ENCODE measurements at regions not wholly inside any gene's neighbourhood (a gene's known extent, or its start where the extent isn't known, plus 50 kb on each side); places are given as distances from the start of the nearest gene placed in this dataset.

DNA sequence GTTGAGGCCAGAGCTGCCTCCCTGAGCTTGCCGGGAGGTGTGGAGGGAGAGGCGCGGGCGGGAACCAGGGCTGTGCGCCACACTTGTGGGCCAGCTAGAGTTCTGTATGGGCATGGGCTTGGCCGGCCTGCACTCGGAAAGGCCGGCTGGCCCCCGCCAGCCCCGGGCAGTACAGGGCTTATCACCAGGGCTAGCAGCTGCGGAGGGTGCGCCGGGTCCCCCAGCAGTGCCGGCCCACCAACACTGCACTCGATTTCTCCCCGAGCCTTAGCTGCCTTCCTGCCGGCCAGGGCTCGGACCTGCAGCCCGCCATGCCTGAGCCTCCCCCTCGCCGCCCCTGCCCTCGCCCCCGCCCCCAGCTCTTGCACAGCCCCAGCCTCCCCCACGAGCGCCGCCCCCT is 472.7 kb downstream of the TFAP2A start:
- CTCF ChIA-PET: no interaction called here
- H3K27ac ChIP-seq (ENCODE audit: low read length): no peak overlapping the region
- ATAC-seq (no peak), DNase-seq (ENCODE audit: low read depth, low spot score) (no peak)
- H3K27me3 ChIP-seq (ENCODE audit: control insufficient read depth, insufficient read depth, low read length): no peaks in the 10 kb centered on the region
- no peaks in the 10 kb centered on the region for H3K36me3 ChIP-seq (ENCODE audit: control insufficient read depth, insufficient read depth, low read length)
- no peaks in the 10 kb centered on the region for H3K4me1 ChIP-seq (ENCODE audit: control insufficient read depth, insufficient read depth, low read length)
- H3K9me3 ChIP-seq (ENCODE audit: control insufficient read depth, insufficient read depth, low read depth, low read length): no peaks in the 10 kb centered on the region
- intact Hi-C loops (cut with micrococcal nuclease; ENCODE audit: unreplicated experiment) (no loop called here), in situ Hi-C loops (cut with HindIII; ENCODE audit: low pct_unique_long_range_greater_than_20kb, low sequenced_read_pairs) (no loop called here)
- no peak for TF ChIP-seq TCF7L2 (IDR thresholded peaks at IDR 0.05; ENCODE audit: low read depth, low read length)
- H3K4me3 ChIP-seq (ENCODE audit: low read depth in 2 of 2, low read length in 2 of 2): no peak overlapping the region
- POLR2A ChIA-PET: no interaction called here
- BruUV-seq (replicated peaks): no TSS peak

DNA sequence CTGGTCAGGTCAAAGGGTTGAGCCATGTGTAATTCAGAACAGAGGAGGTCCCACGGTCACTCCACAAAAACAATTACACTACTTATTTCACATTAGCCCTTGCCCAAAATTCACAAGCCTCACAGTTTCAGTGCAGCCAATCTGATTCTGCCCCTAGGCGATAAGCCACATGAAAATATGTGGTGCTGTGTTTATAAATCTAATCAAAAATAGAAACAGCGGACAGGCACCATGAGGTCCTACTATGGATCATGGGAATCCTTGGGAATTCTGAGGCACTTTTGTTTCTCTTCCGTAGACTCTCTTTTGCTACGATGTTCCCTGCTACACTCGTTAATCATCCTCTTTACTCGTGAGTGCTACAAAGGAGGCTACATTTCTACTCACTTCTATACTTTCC is 476.1 kb downstream of the TFAP2A start:
- Histone ChIP-seq H3K4me3 (ENCODE audit: low read depth in 2 of 2, low read length in 2 of 2) (no peak overlapping the region), H3K9me3 (ENCODE audit: control insufficient read depth, insufficient read depth, low read depth, low read length) (no peaks in the 10 kb centered on the region), H3K36me3 (ENCODE audit: control insufficient read depth, insufficient read depth, low read length) (no peaks in the 10 kb centered on the region), H3K27ac (ENCODE audit: low read length) (no peak overlapping the region; the same call in 1 of the 2 replicates), H3K27me3 (ENCODE audit: control insufficient read depth, insufficient read depth, low read length) (no peaks in the 10 kb centered on the region), H3K4me1 (ENCODE audit: control insufficient read depth, insufficient read depth, low read length) (no peaks in the 10 kb centered on the region; the same call in 1 of the 2 replicates)
- ATAC-seq (no peak), DNase-seq (ENCODE audit: low read depth, low spot score) (no peak)
- in situ Hi-C loops (cut with HindIII; ENCODE audit: low pct_unique_long_range_greater_than_20kb, low sequenced_read_pairs) (no loop called here), intact Hi-C loops (cut with micrococcal nuclease; ENCODE audit: unreplicated experiment) (no loop called here)
- ChIA-PET CTCF (no interaction called here), POLR2A (no interaction called here)
- no TSS peak for BruUV-seq (replicated peaks)
- TF ChIP-seq POLR2AphosphoS5 (IDR thresholded peaks at IDR 0.05; ENCODE audit: low read depth, low read length) (no peak), CTCF (IDR thresholded peaks at IDR 0.05) (no peak), TCF7L2 (IDR thresholded peaks at IDR 0.05; ENCODE audit: low read depth, low read length) (no peak), SIN3A (IDR thresholded peaks at IDR 0.05; ENCODE audit: borderline replicate concordance, insufficient read depth, low read depth, low read length) (no peak), REST (IDR thresholded peaks at IDR 0.05; ENCODE audit: insufficient read depth in 1 of 2, low read depth in 2 of 2, low read length in 1 of 2) (no peak)

DNA sequence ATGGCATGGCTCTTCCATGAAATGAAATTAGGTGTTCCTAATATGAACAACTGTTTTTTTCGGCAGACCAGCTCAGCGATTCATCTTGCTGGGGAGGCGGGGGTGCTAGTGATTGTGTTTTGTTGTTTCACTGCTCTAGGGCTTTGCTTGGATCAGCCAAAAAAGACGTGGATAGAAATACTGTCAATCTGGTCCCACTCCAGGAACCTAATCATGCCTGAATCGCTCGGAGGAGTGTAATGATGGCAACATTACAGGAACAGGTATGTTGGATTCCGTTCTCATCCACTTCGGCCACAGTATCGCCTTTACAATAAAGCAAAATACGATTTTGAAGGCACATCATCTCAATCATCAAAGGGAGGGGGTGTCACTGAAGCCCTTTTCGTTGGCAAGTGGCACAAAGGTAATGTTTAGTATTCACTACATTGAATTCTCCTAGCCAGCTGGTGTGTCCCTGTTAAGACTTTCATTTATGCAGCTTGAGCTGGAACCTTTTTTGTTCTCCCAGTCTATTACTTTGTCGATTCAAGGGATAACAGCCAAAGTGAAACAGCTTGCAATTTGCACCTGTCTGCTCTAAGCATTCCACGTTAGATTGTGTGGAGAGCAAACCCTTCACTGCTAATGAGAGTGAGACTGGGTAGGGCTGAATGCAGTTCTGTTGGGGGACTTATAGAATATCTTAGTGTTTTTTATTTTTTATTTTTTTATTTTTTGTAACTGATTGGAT is 477.7 kb downstream of the TFAP2A start:
- TF ChIP-seq REST (IDR thresholded peaks at IDR 0.05; ENCODE audit: insufficient read depth in 1 of 2, low read depth in 2 of 2, low read length in 1 of 2) (no peak), POLR2AphosphoS5 (IDR thresholded peaks at IDR 0.05; ENCODE audit: low read depth, low read length) (no peak), TCF7L2 (IDR thresholded peaks at IDR 0.05; ENCODE audit: low read depth, low read length) (no peak), SIN3A (IDR thresholded peaks at IDR 0.05; ENCODE audit: borderline replicate concordance, insufficient read depth, low read depth, low read length) (no peak), CTCF (IDR thresholded peaks at IDR 0.05) (no peak)

More for the DNA sequence above, 477.7 kb downstream of the TFAP2A start:
- Histone ChIP-seq H3K27me3 (ENCODE audit: control insufficient read depth, insufficient read depth, low read length) (no peaks in the 10 kb centered on the region), H3K27ac (ENCODE audit: low read length) (no peak overlapping the region; the same call in 1 of the 2 replicates), H3K36me3 (ENCODE audit: control insufficient read depth, insufficient read depth, low read length) (no peaks in the 10 kb centered on the region), H3K4me1 (ENCODE audit: control insufficient read depth, insufficient read depth, low read length) (no peaks in the 10 kb centered on the region; the same call in 1 of the 2 replicates), H3K9me3 (ENCODE audit: control insufficient read depth, insufficient read depth, low read depth, low read length) (no peaks in the 10 kb centered on the region), H3K4me3 (ENCODE audit: low read depth in 2 of 2, low read length in 2 of 2) (no peak overlapping the region)
- ChIA-PET POLR2A (no interaction called here), CTCF (no interaction called here)
- no TSS peak for BruUV-seq (replicated peaks)
- ATAC-seq (no peak), DNase-seq (ENCODE audit: low read depth, low spot score) (no peak)
- in situ Hi-C loops (cut with HindIII; ENCODE audit: low pct_unique_long_range_greater_than_20kb, low sequenced_read_pairs) (no loop called here), intact Hi-C loops (cut with micrococcal nuclease; ENCODE audit: unreplicated experiment) (no loop called here)

Data from Panc1 (cell line).